ENCODE measurements at regions not wholly inside any gene's neighbourhood (a gene's known extent, or its start where the extent isn't known, plus 50 kb on each side); places are given as distances from the start of the nearest gene placed in this dataset.

DNA sequence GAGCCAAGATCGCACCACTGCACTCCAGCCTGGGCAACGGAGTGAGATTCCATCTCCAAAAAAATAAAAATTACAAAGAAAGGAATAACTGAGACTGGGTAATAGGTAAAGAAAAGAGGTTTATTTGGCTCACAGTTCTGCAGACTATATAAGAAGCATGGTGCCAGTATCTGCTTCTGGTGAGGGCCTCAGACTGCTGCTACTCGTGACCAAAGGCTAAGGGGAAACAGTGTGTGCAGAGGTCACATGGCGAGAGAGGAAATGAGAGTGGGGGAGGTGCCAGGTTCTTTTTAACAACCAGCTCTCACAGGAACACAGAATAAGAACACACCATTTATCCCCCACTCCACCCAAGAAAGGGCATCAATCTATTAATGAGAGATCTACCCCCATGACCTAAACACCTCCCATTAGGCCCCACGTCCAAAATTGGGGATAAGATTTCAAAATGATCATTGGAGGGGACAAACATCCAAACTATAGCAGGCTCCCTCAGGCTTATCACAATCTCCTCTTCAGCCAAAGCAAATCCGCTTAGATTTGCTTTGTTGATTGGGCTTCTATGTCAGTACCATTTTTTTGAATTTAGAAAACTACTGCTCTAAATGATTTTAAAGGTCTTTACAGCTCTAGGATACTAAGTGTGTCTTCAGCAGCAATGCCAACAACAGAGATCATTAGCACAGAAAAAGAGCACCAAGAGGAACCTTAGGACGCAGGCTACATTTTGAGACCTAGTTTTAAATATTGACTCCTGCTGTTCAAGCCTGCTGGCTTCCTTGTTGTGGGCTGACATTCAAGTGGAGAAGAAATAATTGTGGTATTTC, 84.2 kb upstream of the TBL1XR1 start:
- Histone ChIP-seq H3K36me3 (no peaks in the 10 kb centered on the region), H3K27me3 (no peaks in the 10 kb centered on the region), H3K9me3 (no peaks in the 10 kb centered on the region), H3K27ac (peak overlapping the region in 1 of 2 donors; percentile 42), H3K4me3 (no peak overlapping the region), H3K4me1 (peaks cover 4 to 26% of the 10 kb centered on the region in 2 donors)
- DNase-seq (peak in 1 of 4 donors; percentile 53), ATAC-seq (no peak)
- TF ChIP-seq, protein P1, sequence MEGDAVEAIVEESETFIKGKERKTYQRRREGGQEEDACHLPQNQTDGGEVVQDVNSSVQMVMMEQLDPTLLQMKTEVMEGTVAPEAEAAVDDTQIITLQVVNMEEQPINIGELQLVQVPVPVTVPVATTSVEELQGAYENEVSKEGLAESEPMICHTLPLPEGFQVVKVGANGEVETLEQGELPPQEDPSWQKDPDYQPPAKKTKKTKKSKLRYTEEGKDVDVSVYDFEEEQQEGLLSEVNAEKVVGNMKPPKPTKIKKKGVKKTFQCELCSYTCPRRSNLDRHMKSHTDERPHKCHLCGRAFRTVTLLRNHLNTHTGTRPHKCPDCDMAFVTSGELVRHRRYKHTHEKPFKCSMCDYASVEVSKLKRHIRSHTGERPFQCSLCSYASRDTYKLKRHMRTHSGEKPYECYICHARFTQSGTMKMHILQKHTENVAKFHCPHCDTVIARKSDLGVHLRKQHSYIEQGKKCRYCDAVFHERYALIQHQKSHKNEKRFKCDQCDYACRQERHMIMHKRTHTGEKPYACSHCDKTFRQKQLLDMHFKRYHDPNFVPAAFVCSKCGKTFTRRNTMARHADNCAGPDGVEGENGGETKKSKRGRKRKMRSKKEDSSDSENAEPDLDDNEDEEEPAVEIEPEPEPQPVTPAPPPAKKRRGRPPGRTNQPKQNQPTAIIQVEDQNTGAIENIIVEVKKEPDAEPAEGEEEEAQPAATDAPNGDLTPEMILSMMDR (IDR thresholded peaks at IDR 0.05), result no peak
- intact Hi-C loops (cut with DNase I), result no loop called here

DNA sequence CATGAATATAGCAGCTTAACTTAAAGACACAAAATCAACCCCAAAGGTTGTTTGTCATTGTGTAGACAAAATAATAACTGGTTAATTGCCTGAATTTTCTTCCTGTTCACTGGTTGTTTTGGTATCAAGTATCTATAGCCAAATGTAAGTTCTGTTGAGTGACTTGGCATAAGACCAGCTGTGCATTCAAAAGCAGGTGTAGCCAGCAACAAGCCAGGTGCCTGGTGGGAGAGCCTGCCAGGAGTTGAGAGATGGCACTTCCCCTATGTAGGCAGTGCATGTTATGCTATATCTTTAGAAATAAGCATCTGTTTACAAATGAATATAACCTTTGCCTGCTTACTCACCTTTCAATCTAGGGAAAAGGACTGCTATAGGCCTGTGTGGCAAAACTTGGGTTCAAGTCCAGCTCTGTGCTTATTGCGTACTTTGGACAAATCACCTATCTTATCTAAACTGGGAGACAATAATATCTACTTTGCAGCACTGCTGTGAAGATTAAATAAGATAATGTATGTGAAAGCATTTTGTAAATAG, 84.9 kb upstream of the TBL1XR1 start:
- H3K9me3 ChIP-seq, result no peaks in the 10 kb centered on the region
- no peaks in the 10 kb centered on the region for H3K27me3 ChIP-seq
- no peak for ATAC-seq
- no peak overlapping the region for H3K4me3 ChIP-seq
- peaks cover 4 to 26% of the 10 kb centered on the region in 2 donors for H3K4me1 ChIP-seq
- intact Hi-C loops (cut with DNase I), result no loop called here
- TF ChIP-seq, protein P1 (IDR thresholded peaks at IDR 0.05), result no peak
- no peaks in the 10 kb centered on the region for H3K36me3 ChIP-seq
- no peak for DNase-seq
- no peak overlapping the region for H3K27ac ChIP-seq

DNA sequence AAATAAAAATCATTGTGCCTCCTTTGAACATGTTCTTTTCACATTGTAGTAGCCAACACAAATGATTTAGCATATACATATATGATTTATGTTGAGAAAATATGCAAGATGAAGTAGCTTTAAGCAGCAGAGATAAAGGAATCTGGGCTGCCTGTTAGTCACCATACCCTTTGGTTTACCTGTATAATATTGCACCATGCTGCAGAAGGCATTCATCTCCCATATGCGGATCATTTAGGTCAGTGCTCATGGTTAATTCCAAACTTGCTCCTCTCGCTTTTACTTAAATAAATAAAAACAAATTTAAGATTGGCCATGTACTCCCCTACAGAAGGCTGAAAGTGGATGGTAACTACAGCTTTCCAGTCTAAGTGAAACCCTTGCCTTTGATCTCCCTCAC, 86.7 kb upstream of the TBL1XR1 start:
- H3K4me3 ChIP-seq, result no peak overlapping the region
- DNase-seq, result no peak
- peaks cover 4 to 26% of the 10 kb centered on the region in 2 donors for H3K4me1 ChIP-seq
- no peaks in the 10 kb centered on the region for H3K9me3 ChIP-seq
- TF ChIP-seq, protein P1 (IDR thresholded peaks at IDR 0.05), result no peak
- peak; percentile 56 for ATAC-seq
- H3K27ac ChIP-seq, result no peak overlapping the region
- H3K36me3 ChIP-seq, result no peaks in the 10 kb centered on the region
- no peaks in the 10 kb centered on the region for H3K27me3 ChIP-seq
- intact Hi-C loops (cut with DNase I), result no loop called here

DNA sequence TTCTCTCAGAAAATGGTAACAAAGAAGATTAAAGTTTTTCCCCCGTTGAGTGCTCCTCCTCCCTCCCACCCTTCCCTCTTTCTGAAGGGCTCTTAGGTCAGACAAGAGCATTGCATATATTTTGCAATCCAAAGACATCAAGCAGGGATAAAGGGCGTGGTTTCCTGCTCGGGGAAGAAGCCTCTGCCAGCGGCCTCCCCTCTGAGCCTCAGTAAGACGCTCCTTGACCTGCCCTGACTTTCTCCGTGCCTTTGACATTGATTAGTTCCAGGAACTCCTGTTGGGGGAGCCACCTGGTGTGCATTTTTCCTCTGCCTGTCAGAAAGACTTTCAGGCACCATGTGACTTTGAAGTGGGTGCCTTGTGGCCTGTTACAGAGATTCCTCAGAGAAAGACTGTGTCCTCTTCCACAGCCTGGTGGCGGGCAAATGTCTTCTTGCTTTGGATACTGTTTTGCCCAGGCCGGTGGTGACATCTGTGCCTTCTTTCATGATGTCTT, 87.2 kb upstream of the TBL1XR1 start:
- DNase-seq (peak in 3 of 4 donors; percentile 30 to 77 (median 64)), ATAC-seq (peak; percentile 82)
- intact Hi-C loops (cut with DNase I), result no loop called here
- Histone ChIP-seq H3K4me1 (peaks cover 4 to 26% of the 10 kb centered on the region in 2 donors), H3K27me3 (no peaks in the 10 kb centered on the region), H3K4me3 (no peak overlapping the region), H3K36me3 (no peaks in the 10 kb centered on the region), H3K27ac (peak overlapping the region in 1 of 2 donors; percentile 13), H3K9me3 (no peaks in the 10 kb centered on the region)
- TF ChIP-seq, protein P1 (IDR thresholded peaks at IDR 0.05), result no peak

DNA sequence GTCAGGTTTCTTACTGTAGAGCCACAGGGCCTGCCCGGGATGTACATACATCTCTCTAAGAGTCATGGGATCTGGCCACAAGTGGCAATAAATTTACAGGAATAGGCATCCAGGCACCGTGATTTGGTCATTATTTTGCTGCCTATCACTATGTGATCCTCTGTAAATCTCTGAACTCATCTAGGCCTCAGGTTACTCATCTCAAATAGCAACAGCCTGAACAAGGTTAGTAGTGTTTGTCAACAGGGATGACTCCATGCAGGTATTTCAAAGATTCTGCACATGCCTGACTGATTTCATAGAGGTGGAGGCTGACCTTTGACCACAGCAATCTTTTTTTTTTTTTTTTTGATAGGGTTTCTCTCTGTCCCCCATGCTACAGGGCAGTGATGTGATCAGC, 88.8 kb upstream of the TBL1XR1 start:
- Histone ChIP-seq H3K36me3 (no peaks in the 10 kb centered on the region), H3K4me1 (peaks cover 4 to 23% of the 10 kb centered on the region in 2 donors), H3K27me3 (no peaks in the 10 kb centered on the region), H3K9me3 (no peaks in the 10 kb centered on the region), H3K4me3 (no peak overlapping the region), H3K27ac (no peak overlapping the region)
- intact Hi-C loops (cut with DNase I), result no loop called here
- DNase-seq (no peak), ATAC-seq (no peak)
- TF ChIP-seq, protein P1 (IDR thresholded peaks at IDR 0.05), result no peak
